ENCODE measurements at regions not wholly inside any gene's neighbourhood (a gene's known extent, or its start where the extent isn't known, plus 50 kb on each side); places are given as distances from the start of the nearest gene placed in this dataset.

DNA sequence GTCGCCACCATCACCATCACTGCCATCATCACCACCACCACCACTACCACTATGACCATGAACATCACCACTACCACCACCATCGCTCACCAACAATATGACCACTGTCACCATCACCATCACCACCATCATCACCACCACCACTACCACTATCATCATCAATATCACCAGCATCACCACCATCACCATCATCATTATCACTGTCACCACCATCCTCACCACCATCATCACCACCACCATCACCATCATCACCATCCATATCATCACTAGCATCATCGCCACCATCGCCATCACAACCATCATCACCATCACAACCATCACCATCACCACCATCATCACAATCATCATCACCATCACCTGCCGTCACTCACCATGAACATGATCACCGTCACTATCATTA is 184.6 kb downstream of the SHANK2 start:
- H3K4me1 ChIP-seq, result no peaks in the 10 kb centered on the region
- TF ChIP-seq, protein P1, sequence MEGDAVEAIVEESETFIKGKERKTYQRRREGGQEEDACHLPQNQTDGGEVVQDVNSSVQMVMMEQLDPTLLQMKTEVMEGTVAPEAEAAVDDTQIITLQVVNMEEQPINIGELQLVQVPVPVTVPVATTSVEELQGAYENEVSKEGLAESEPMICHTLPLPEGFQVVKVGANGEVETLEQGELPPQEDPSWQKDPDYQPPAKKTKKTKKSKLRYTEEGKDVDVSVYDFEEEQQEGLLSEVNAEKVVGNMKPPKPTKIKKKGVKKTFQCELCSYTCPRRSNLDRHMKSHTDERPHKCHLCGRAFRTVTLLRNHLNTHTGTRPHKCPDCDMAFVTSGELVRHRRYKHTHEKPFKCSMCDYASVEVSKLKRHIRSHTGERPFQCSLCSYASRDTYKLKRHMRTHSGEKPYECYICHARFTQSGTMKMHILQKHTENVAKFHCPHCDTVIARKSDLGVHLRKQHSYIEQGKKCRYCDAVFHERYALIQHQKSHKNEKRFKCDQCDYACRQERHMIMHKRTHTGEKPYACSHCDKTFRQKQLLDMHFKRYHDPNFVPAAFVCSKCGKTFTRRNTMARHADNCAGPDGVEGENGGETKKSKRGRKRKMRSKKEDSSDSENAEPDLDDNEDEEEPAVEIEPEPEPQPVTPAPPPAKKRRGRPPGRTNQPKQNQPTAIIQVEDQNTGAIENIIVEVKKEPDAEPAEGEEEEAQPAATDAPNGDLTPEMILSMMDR (IDR thresholded peaks at IDR 0.05), result no peak
- no peak for TF ChIP-seq POLR2A (IDR thresholded peaks at IDR 0.05)
- no peak overlapping the region for H3K4me3 ChIP-seq
- H3K27me3 ChIP-seq, result no peaks in the 10 kb centered on the region
- H3K27ac ChIP-seq, result no peak overlapping the region
- no peaks in the 10 kb centered on the region for H3K9me3 ChIP-seq
- no peak for DNase-seq
- no peaks in the 10 kb centered on the region for H3K36me3 ChIP-seq

DNA sequence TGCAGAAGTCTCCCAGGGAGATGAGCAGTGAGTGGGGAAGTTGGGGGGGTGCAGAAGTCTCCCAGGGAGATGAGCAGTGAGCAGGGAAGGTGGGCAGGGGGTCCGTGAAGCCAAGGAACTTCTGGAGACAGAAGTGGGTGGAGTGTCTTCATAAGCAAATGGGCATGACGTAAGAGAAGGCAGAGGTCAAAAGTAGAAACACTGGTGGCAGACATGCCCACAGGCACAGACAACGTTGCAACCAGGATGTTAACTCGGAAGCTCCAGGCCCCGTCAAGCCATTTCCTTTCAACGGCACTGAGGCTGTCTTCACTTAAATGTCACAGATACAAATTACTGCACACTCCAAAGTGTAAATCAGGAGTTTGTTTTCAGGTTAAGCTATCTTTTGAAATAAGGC is 186.1 kb downstream of the SHANK2 start:
- Histone ChIP-seq H3K9me3 (no peaks in the 10 kb centered on the region), H3K4me1 (no peaks in the 10 kb centered on the region), H3K4me3 (no peak overlapping the region), H3K36me3 (no peaks in the 10 kb centered on the region), H3K27me3 (no peaks in the 10 kb centered on the region), H3K27ac (no peak overlapping the region)
- no peak for DNase-seq
- TF ChIP-seq POLR2A (IDR thresholded peaks at IDR 0.05), result no peak
- TF ChIP-seq, protein P1 (IDR thresholded peaks at IDR 0.05), result no peak

DNA sequence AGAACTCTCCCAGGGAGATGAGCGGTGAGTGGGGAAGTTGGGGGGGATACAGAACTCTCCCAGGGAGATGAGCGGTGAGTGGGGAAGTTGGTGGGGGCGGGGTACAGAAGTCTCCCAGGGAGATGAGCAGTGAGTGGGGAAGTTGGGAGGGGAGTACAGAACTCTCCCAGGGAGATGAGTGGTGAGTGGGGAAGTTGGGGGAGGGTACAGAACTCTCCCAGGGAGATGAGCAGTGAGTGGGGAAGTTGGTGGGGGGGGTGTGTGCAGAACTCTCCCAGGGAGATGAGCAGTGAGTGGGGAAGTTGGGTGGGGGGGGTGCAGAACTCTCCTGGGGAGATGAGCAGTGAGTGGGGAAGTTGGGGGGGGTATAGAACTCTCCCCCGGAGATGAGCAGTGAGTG is 186.5 kb downstream of the SHANK2 start:
- H3K4me1 ChIP-seq, result no peaks in the 10 kb centered on the region
- no peak for DNase-seq
- no peaks in the 10 kb centered on the region for H3K27me3 ChIP-seq
- TF ChIP-seq, protein P1 (IDR thresholded peaks at IDR 0.05), result no peak
- TF ChIP-seq POLR2A (IDR thresholded peaks at IDR 0.05), result no peak
- H3K27ac ChIP-seq, result no peak overlapping the region
- no peaks in the 10 kb centered on the region for H3K36me3 ChIP-seq
- H3K4me3 ChIP-seq, result no peak overlapping the region
- H3K9me3 ChIP-seq, result no peaks in the 10 kb centered on the region

DNA sequence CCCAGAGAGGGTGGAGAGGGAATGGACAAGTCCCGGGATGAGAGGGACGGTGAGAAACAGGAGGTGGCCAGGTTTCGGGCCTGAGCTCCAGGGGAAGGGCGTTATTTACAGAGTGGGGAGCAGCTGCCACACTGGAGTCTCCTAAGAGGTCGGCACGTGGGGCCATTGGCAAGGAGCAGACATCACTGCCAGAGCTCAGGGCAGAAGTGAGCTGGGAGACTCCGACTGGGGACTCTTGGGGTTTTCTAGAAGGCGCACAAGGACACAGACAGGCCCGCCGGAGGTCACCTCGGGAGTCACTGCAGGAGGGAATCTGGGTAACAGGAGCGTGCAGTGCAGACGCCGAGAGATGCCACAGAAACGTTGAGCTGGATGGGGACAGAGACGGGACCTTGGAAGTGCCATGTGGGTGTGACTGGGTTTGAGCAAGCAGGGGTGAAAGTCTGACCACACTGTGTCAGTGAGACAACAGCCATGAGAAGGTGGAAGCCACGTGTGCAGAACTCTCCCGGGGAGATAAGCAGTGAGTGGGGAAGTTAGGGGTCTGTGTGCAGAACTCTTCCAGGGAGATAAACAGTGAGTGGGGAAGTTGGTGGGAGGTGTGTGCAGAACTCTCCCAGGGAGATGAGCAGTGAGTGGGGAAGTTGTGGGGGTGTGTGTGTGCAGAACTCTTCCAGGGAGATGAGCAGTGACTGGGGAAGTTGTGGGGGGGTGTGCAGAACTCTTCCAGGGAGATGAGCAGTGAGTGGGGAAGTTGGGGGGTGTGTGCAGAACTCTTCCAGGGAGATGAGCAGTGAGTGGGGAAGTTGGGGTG is 187.5 kb downstream of the SHANK2 start:
- no peak for TF ChIP-seq POLR2A (IDR thresholded peaks at IDR 0.05)
- TF ChIP-seq, protein P1 (IDR thresholded peaks at IDR 0.05), result no peak
- no peaks in the 10 kb centered on the region for H3K27me3 ChIP-seq
- no peaks in the 10 kb centered on the region for H3K4me1 ChIP-seq
- no peak overlapping the region for H3K4me3 ChIP-seq
- H3K36me3 ChIP-seq, result no peaks in the 10 kb centered on the region
- no peak overlapping the region for H3K27ac ChIP-seq
- DNase-seq, result no peak
- no peaks in the 10 kb centered on the region for H3K9me3 ChIP-seq

DNA sequence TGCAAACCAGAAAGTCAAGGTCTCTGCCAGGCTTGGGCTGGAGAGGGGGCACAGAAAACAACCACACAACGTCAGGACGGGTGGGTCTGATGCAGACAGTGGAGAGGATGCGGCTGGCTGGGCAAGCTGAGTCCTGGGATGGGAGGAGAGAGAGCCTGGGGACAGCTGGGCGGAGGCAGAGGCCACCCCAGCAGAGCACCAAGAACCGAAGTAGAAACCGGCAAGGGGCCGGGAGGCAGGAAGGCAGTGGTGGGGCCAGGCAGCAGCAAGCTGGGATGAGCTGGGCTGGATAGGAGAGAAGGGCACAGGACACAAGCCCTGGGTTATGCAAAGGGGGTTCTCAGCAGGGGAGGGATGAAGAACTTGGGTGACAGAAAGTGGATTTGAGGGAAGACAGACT is 188.2 kb downstream of the SHANK2 start:
- DNase-seq, result no peak
- Histone ChIP-seq H3K36me3 (no peaks in the 10 kb centered on the region), H3K4me1 (no peaks in the 10 kb centered on the region), H3K4me3 (no peak overlapping the region), H3K27me3 (no peaks in the 10 kb centered on the region), H3K27ac (no peak overlapping the region), H3K9me3 (no peaks in the 10 kb centered on the region)
- no peak for TF ChIP-seq POLR2A (IDR thresholded peaks at IDR 0.05)
- TF ChIP-seq, protein P1 (IDR thresholded peaks at IDR 0.05), result no peak
